HG02973 (cell line): ENCODE measurements at regions not wholly inside any gene's neighbourhood (a gene's known extent, or its start where the extent isn't known, plus 50 kb on each side); places are given as distances from the start of the nearest gene placed in this dataset.

Experiments used
- ATAC-seq: cut with Tn5 transposase; IDR thresholded peaks from one replicate; pipeline ENCODE4 v1.9.1; 2021; ENCODE audit warnings: moderate library complexity; ENCODE audit not compliant: unreplicated experiment

- ATAC-seq = no peak
Measured at GRCh38 chr12:115012861-115013235, 328.9 kb upstream of the TBX3 start.

DNA sequence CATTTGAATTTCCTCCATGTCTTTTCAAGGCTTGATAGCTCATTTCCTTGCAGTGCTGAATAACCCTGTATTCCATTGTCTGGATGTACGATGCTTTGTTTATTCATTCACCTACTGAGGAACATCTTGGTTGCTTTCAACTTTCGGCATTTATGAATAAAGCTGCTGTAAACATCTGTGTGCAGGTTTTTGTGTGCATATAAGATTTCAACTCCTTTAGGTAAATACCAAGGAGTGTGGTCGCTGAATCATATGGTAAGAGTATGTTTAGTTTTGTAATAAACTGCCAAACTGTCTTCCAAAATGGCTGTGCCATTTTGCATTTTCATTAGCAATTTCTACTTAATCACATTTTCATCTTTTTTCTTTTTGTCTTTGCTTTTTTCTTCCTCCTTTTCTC, 327.7 kb upstream of the TBX3 start:
- no peak for ATAC-seq

DNA sequence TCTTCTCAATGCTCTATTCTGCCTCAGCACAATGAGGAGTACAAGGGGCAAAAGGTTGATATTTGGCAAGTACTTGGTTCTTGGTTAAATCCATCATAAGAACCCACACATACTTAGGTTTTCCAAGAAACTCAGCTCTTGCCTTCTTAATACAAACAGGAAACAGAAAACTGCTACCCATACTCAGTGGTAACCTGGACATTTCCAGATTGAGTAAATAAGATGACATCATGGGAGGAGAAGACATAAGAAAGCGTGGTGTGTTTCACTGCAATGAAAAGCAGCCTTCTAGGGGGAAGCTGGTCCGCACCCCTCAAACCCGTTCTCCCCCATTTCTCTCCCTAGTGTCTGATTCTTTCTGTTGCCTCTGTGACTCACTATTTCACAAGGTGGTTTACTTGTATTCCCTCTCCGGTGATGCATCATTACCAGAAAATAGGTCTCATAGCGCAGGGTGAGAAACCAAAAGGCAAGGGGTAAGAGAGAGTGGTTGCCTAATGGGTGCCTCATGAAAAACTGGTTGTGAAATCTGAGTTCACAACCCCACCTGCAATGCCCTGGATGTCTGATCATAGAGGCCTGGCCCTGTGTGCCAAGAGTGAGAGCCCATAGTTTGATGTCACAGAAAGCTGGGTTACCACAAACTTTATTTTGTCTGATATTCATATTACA, 326.5 kb upstream of the TBX3 start:
- ATAC-seq = no peak

DNA sequence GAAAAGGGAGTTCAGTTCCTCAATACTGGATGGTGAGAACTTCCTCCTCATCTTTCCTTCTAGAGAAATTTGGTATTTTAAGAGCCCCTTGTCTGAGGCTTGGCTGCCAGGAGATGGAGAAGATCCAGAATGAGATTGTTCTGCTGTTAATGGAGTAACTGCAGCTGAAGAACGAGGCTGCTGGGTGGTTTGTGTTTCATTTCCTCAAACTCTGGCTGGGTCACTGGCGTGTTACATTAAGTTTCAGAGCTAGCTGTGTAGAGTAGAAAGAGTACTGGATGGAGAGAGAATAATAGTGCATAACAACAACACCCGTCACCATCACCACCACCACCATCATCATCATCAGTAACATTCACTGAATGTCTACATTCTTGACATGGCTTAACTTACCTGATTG, 325.0 kb upstream of the TBX3 start:
- ATAC-seq = no peak

- ATAC-seq = no peak
Measured at GRCh38 chr12:115004470-115005146, 320.6 kb upstream of the TBX3 start.

- no peak for ATAC-seq
Measured at GRCh38 chr12:115002434-115002833, 318.5 kb upstream of the TBX3 start.

DNA sequence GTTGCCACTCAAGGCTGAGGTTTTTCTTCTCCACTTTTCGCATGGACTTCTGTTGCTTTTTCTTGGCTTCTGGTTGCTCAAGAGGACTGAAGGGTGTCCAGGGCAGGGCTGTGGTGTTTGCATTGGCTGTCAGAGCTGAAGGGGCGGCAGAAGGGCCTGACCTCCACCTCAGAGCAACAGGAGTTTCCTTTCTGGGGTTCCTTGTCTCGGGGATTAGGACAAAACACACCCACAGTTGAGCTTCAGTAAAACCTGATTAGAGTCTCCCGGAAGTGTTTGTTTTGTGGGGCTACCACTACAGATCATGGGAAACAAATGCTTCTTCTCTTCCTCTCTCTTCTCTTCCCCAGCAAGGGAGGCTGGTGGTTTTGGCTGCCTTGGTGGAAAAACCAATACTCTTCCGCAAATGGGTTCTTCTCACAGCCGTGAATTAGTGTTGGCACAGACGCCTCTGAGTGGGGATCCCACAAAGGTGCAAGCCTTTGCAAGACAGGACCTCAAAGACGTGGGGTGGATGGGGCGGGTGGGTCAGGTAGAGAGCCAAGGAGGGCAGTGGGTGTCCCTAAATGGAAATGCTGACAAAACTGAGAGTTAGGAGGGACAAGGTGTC, 317.7 kb upstream of the TBX3 start:
- no peak for ATAC-seq

GRCh38 chr12:115000038-115000437, 316.1 kb upstream of the TBX3 start:
- ATAC-seq = no peak

GRCh38 chr12:114998750-114999128, 314.8 kb upstream of the TBX3 start:
- no peak for ATAC-seq

GRCh38 chr12:114998118-114998749, 314.3 kb upstream of the TBX3 start:
- ATAC-seq = no peak

DNA sequence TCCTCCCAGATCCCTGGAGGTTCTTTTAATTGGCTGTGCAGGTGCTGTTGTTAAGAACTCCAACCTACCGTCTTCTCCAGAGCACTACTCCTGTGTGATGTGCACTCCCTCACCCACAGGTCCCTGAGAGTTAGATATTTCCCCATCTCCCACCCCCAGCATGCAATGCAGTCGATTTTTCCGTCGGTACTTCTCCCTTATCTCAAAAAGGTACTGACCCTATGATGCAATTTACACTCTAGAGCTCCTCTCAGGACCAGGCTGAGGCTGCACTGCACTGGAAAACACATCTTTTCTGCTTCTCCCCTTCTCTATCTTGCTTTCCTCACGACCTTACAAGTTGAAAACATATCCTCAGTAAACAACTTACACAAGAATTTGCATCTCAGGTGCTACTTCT, 312.4 kb upstream of the TBX3 start:
- ATAC-seq = no peak

GRCh38 chr12:114995891-114996290, 311.9 kb upstream of the TBX3 start:
- no peak for ATAC-seq

- no peak for ATAC-seq
Measured at GRCh38 chr12:114993165-114993564, 309.2 kb upstream of the TBX3 start.

DNA sequence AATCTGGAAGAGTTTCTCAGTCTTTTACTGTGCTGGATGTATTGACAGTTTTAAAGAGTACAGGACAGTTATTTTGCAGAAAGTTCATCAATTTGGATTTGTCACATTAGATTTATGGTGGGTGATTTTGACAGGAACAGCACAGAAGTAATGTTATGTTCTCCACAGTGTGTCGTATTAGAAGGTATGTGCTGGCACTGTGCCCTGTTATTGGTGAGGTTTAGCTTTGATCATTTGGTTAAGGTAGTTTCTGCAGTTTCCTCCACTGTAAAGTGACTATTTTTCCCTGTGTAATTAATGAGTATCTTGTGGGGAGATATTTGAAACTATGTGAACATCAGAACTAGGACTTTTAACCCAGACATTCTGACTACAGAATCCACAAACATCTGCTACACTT, 308.5 kb upstream of the TBX3 start:
- no peak for ATAC-seq

DNA sequence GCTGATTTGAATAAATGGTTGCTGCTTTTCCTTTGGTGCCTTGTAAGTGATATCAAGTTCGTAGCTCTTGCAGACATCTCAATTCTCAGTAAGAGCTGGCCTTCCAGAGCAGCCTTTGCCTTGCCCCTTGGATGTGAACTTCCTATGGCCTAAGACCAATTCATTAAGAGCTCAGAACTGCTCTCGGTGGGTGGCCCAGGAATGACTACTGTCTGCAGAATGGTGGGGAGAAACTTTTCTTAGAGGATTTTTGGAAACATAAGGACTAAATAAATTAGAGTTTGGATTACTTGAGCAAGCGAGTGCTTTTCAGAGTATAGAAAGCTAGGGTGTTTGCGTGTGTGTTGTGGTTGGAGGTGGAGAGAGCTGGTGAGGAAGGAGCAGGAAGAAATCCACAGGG, 306.4 kb upstream of the TBX3 start:
- ATAC-seq = no peak

DNA sequence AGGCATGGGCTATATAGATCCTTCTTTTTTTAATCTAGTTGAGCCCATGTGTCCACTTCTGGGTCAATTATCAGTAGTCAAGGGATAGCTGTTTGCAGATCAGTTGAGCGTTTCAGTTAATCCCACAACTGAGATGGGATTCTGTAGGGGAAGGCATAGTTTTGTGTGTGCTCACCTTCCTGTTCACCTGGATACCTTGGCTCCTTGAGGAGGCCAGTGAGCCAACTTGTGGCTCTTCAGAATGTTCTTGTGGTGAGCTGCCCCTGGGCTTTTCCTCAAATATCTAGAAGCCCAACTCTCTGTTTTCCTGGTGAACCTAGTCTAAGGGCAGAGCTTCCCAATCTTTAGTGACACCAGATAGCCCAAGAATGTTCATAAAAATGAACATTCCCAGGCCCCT, 302.9 kb upstream of the TBX3 start:
- no peak for ATAC-seq

- no peak for ATAC-seq
Measured at GRCh38 chr12:114986178-114986714, 302.3 kb upstream of the TBX3 start.

- no peak for ATAC-seq
Measured at GRCh38 chr12:114984634-114985061, 300.7 kb upstream of the TBX3 start.

DNA sequence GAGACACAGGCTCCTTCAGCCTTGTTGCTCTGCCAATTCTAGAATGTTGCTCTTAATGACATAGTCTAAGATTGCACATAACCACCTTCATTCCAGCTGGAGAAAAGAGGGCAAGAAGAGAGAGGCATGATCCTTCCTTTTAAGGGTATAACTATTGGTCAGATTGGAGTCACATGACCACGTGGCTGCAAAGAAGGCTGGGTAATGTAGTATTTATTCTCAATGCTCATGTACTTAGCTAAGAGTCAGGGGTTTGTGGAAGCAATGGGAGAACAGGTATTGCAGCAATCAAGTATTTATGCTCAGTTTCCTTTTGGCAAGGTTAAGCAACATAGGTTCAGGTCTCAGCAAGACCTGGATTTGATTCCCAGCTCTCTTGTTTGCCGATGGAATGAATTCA, 298.8 kb upstream of the TBX3 start:
- ATAC-seq = no peak

DNA sequence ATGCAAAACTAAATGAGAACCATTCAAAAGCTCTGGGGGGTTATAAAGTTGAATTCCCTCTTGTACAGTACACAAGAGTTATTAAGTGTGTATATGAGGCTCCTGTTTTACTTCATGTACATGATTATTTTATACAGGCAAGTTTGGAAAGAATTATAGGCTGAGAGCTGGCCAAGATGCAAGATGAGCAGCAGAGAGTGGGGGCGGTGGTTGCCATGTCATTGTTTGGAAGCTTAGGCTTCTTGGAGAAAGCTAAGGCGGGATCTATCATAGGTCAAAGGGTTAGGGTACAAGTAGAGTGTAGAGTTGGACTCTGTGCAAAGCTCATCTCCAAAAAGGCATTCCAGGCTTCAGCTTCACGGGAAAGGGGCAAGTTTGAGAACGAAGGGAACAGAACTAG, 297.1 kb upstream of the TBX3 start:
- no peak for ATAC-seq

GRCh38 chr12:114976959-114977358, 293.0 kb upstream of the TBX3 start:
- ATAC-seq = no peak

DNA sequence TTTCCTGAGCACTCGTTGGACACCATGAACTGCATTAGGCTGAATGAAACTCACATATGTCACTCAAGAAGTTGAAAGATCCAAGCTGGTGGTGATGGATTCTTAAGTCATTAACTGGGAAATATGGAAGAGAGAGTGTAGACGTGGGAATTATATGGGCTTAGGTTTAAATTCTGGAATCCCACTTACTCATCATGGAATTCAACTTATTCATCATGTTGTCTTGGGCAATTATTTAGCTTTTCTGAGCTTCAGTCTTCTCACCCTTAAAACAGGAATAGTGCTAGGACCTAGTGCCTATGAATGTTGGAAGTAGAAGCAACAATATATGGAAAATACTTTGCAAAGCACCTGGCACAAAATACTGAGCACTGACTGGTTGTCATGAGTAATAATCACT, 292.4 kb upstream of the TBX3 start:
- no peak for ATAC-seq
